ENCODE measurements at regions not wholly inside any gene's neighbourhood (a gene's known extent, or its start where the extent isn't known, plus 50 kb on each side); places are given as distances from the start of the nearest gene placed in this dataset.

DNA sequence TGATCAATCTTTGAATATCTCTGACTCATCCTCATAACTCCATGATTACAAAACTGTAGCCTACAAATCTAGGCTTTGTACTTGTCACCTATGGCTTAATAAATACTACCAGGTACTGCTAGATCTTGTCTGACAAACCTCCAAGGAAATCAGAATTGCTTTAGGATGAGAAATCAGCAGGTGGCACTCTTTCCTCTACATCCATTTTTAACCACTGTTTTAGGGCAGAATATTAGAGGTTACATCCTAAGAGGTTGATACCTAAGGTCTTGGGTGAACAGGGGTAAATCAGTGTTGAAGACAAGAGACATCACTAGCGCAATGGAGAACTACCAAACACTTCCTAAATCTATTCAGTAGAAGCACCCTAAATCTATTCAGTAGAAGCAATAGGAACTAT is 63.1 kb upstream of the SOX5 start:
- H3K27ac Mint-ChIP-seq, result no peak overlapping the region
- H3K4me1 Mint-ChIP-seq (ENCODE audit: low read depth in 2 of 2), result no peaks in the 10 kb centered on the region
- H3K36me3 Mint-ChIP-seq, result no peaks in the 10 kb centered on the region
- DNase-seq (ENCODE audit: low spot score) (no peak), ATAC-seq (no peak)
- peaks cover under 1% of the 10 kb centered on the region for H3K9me3 Mint-ChIP-seq
- H3K27me3 Mint-ChIP-seq, result no peaks in the 10 kb centered on the region
- H3K4me3 Mint-ChIP-seq, result no peak overlapping the region

DNA sequence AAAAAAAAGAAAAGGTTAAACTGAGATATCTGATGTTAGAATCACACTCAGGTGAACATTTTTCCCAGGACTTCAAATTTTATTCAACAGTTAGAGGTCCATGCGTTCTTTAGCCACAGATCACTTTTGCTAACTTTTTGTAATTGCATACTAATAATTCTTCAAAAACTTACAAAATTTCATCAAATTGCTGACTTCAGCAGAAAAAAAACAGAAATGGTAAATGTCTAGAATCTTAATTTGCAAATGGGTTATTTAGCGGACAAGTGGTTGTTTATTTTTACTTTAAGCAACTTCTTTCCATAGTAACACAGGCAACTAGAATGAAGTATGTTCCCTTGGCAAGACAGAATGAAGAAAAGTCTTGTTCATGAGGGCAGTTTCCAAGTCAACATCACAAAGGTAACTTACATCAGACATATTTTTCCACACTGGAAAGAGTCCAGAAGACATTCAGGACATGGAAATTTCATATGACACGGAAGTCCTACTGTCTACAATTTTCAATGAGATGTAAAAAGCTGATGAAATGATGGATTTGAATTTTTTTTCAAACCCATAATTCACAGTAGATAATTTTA is 62.5 kb upstream of the SOX5 start:
- H3K27ac Mint-ChIP-seq, result no peak overlapping the region
- ATAC-seq (no peak), DNase-seq (ENCODE audit: low spot score) (no peak)
- H3K27me3 Mint-ChIP-seq, result no peaks in the 10 kb centered on the region
- H3K9me3 Mint-ChIP-seq, result no peaks in the 10 kb centered on the region
- no peaks in the 10 kb centered on the region for H3K4me1 Mint-ChIP-seq (ENCODE audit: low read depth in 2 of 2)
- no peaks in the 10 kb centered on the region for H3K36me3 Mint-ChIP-seq
- no peak overlapping the region for H3K4me3 Mint-ChIP-seq

DNA sequence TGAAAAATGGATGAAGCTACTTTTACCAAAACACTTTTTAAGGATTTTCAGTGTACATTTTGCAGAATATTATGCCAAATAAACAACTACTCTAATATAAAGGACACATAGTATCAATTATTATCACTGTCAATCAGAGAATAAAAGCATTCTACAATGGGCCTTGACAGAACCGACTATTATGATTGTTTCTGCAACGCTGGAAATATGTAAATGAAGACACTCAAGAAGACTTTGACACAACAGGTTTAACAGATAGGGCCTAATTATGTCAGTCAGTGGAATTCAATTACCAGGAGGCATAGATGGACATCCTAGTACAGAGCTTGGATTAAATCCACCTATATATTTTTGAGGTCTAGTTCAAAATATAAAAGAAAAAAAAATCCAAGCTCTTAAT is 58.7 kb upstream of the SOX5 start:
- Mint-ChIP-seq H3K4me1 (ENCODE audit: low read depth in 2 of 2) (no peaks in the 10 kb centered on the region), H3K36me3 (no peaks in the 10 kb centered on the region)

More for the DNA sequence above, 58.7 kb upstream of the SOX5 start:
- Mint-ChIP-seq H3K4me3 (no peak overlapping the region), H3K27me3 (no peaks in the 10 kb centered on the region), H3K27ac (no peak overlapping the region), H3K9me3 (no peaks in the 10 kb centered on the region)
- no peak for ATAC-seq
- DNase-seq (ENCODE audit: low spot score), result no peak

All from natural killer cell treated with Interleukin-12 subunit alpha and Interleukin-12 subunit beta and Interleukin-15 and Interleukin-18, amount 100 ng/mL, for 72 hours (primary cell).